Fibroblast of pulmonary artery (primary cell): ENCODE measurements at regions not wholly inside any gene's neighbourhood (a gene's known extent, or its start where the extent isn't known, plus 50 kb on each side); places are given as distances from the start of the nearest gene placed in this dataset.

Experiments used
- DNase-seq: peaks from one replicate; pipeline ENCODE4 v3.0.0-alpha.2; 2010; ENCODE audit warnings: low read depth
- H3K4me3 ChIP-seq: replicated peaks from 2 replicates; pipeline ENCODE4 v1.5.1; 2011; ENCODE audit warnings: low read depth, mild to moderate bottlenecking, control low read depth, low read length, moderate library complexity
- CTCF ChIP-seq: IDR thresholded peaks from 2 replicates; pipeline ENCODE4 v1.5.1; 2011; ENCODE audit warnings: mild to moderate bottlenecking, control low read depth, low read length, inconsistent platforms; ENCODE audit errors: missing control alignments

GRCh38 chr17:73743518-73744201 lies 99.4 kb upstream of the SDK2 start:
- no peak for TF ChIP-seq CTCF
- DNase-seq = no peak
- no peak overlapping the region for H3K4me3 ChIP-seq

GRCh38 chr17:73744411-73744810 lies 100.2 kb upstream of the SDK2 start:
- DNase-seq = no peak
- TF ChIP-seq CTCF = no peak

GRCh38 chr17:73746314-73747073 lies 102.2 kb upstream of the SDK2 start:
- no peak overlapping the region for H3K4me3 ChIP-seq
- no peak for TF ChIP-seq CTCF
- DNase-seq = no peak

More at GRCh38 chr17:73744411-73744810, 100.2 kb upstream of the SDK2 start:
- H3K4me3 ChIP-seq = no peak overlapping the region

GRCh38 chr17:73747221-73748002 lies 103.2 kb upstream of the SDK2 start:
- TF ChIP-seq CTCF = no peak
- no peak overlapping the region for H3K4me3 ChIP-seq
- DNase-seq = no peak

- no peak for TF ChIP-seq CTCF
- H3K4me3 ChIP-seq = no peak overlapping the region
- no peak for DNase-seq
These were observed 104.3 kb upstream of the SDK2 start for GRCh38 chr17:73748508-73748907.

- TF ChIP-seq CTCF = no peak
- DNase-seq = no peak
- H3K4me3 ChIP-seq = no peak overlapping the region
These were observed 105.1 kb upstream of the SDK2 start for GRCh38 chr17:73749337-73749823.
